Skeletal muscle cell (primary cell): ENCODE measurements at regions not wholly inside any gene's neighbourhood (a gene's known extent, or its start where the extent isn't known, plus 50 kb on each side); places are given as distances from the start of the nearest gene placed in this dataset.

Experiments
- DNase-seq: peaks from one replicate; pipeline ENCODE4 v3.0.0-alpha.2; 2010; ENCODE audit warnings: low read depth
- H3K4me3 ChIP-seq: 2 replicates; pipeline ENCODE4 v1.5.1; 2011; ENCODE audit warnings: low read depth, mild to moderate bottlenecking, control low read depth, low read length, moderate library complexity

- no peak overlapping the region for H3K4me3 ChIP-seq
- no peak for DNase-seq
Observed at GRCh38 chr18:75158465-75159237, 50.3 kb downstream of the PTGR3 start.

DNA sequence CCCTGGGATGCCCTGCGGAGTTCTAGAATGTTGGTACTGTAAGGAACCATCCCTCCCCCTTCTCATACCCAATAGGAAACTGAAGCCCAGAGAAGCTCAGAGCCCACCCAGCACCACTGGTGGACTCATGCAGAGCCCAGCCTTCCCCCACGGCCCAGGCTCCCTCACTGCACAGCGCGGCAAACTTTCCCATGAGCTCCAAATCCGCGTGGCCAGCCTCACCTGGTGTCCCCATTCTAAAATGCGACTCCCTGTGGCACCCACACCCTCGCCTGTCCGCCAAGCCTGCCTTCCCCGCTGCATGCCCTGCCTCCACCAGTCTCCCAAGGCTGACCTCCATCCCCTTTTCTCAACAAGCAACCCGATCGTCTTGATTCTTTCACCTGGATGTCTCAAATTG, 51.1 kb downstream of the PTGR3 start:
- H3K4me3 ChIP-seq: no peak overlapping the region
- DNase-seq: no peak

- H3K4me3 ChIP-seq: no peak overlapping the region
- DNase-seq: no peak
Observed at GRCh38 chr18:75157381-75157780, 51.6 kb downstream of the PTGR3 start.

GRCh38 chr18:75156831-75157230, 52.1 kb downstream of the PTGR3 start:
- H3K4me3 ChIP-seq: no peak overlapping the region
- no peak for DNase-seq

GRCh38 chr18:75156139-75156750, 52.7 kb downstream of the PTGR3 start:
- no peak overlapping the region for H3K4me3 ChIP-seq
- DNase-seq: no peak

- H3K4me3 ChIP-seq: no peak overlapping the region
- no peak for DNase-seq
Observed at GRCh38 chr18:75154997-75155396, 53.9 kb downstream of the PTGR3 start.

GRCh38 chr18:75154259-75154658, 54.7 kb downstream of the PTGR3 start:
- no peak for DNase-seq
- no peak overlapping the region for H3K4me3 ChIP-seq

GRCh38 chr18:75143851-75144250, 65.1 kb downstream of the PTGR3 start:
- no peak overlapping the region for H3K4me3 ChIP-seq
- DNase-seq: no peak

DNA sequence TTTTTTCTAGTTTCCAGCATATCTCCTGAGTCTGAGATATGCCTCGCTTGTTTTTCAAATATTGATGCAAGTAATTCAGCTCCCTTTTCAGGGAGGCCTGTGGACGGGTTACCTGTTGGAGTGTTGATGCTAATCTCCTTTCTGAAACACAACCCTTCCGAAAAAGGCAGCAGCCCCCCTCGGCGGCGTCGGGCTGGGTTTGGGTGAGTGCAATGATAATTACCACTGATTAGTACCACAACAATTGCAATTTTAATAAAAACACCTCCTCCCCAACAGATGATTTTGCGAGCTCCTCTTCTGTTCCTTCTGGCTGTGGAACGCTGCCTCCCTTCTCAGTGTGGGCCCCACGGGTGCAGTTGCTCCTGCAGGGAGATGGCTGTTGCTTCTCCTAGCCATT, 66.3 kb downstream of the PTGR3 start:
- DNase-seq: no peak

DNA sequence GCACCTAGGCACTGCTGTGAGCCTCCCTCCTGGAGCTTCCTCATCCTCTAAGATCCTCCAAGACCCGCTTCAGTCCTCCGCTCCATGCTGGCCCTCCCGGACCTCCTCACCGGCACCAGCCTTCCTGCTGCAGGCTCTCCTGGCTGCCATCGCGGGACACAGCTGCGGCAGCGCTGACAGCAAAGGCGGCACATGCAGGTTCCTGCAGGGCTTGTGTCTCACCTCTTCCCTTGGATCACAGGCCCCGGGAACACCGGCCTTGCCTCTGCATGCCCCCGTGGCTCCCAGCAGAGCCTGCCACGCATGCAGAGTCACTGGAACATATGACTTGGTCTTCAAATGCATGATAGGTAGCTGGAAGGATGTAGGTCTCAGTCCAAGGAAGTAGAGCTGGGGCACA, 67.2 kb downstream of the PTGR3 start:
- H3K4me3 ChIP-seq: no peak overlapping the region
- no peak for DNase-seq

More for the DNA sequence above, 66.3 kb downstream of the PTGR3 start:
- H3K4me3 ChIP-seq: no peak overlapping the region

- no peak for DNase-seq
- H3K4me3 ChIP-seq: no peak overlapping the region
Observed at GRCh38 chr18:75141166-75141565, 67.8 kb downstream of the PTGR3 start.

DNA sequence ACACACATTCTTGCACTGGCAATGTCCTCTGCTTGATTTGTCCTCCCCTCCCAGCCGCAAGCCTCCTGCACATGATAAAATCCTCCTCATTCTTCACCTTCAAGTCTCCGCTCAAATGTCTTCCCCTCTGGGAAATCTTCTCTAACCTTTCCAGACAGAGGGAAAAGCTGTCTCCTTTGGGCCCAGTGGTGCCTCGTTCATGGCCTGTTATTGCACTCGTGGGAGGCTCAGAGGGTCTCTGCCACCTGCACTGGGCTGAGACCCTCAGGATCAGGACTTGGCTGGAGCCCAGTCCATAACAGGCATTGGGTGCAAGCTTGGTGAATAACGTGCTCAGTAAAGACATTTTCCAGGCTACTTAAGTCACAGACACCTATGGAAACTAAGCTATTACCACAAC, 68.6 kb downstream of the PTGR3 start:
- H3K4me3 ChIP-seq: no peak overlapping the region
- no peak for DNase-seq

DNA sequence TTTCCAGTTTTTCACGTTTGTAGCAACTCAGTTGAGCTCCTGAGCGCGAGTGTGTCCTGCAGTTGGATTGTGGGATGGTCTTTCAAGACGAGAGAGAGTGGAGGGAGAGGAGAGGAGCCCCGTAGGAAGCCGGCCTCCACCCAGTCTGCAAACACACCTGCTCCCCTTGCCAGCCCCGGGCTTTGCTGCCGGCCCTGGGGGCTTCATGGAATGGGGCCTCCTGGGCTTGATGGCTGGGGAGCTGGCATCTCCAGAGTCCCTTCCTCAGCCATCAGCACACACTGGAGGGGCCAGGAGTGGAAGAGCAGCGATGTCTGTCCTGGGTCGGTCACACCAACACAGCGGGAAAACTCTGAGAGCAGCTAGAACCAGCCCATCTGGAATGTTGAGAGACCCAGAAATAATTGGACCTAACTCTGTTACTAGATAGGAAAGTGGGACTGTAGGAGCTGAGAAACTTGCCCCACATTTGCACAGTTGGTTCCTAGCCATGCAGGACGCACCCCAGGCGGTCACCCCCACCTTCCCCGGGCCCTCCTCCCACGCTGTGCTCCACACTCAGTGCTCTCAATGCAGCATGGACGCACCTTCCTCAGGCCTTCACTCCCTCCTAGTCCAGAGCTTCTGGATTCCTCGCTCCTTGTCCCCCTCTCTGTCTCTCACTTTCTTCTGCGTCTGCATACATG, 69.6 kb downstream of the PTGR3 start:
- H3K4me3 ChIP-seq: no peak overlapping the region
- no peak for DNase-seq

- no peak for DNase-seq
- H3K4me3 ChIP-seq: no peak overlapping the region
Observed at GRCh38 chr18:75137346-75137877, 71.5 kb downstream of the PTGR3 start.

DNA sequence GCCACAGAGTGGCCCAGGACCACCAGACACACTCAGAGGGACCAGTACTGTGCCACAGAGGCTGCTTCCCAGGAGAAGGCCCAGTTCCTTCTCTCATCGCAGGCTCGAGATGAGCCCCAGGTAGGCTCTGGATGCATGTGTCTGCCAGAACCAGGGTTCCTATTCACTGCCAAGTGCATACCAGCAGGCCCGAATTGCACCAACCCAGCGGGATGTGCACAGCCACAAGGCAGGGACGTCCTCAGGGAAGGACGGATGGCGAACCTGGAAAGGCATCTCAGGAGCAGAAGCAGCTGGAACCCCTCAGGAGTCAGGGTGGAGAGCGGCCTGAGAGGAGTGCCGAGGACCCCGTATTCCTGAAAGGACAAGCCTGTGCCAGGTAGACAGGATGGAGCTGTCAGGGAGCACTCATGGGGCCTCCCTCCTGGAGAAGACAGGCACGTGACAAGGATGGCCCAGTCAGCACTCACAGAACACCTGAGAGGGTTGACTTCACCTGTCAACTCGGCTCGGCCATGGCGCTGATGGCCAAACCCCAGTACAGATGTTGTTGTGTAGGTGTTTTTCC, 73.7 kb downstream of the PTGR3 start:
- H3K4me3 ChIP-seq: no peak overlapping the region
- no peak for DNase-seq

DNA sequence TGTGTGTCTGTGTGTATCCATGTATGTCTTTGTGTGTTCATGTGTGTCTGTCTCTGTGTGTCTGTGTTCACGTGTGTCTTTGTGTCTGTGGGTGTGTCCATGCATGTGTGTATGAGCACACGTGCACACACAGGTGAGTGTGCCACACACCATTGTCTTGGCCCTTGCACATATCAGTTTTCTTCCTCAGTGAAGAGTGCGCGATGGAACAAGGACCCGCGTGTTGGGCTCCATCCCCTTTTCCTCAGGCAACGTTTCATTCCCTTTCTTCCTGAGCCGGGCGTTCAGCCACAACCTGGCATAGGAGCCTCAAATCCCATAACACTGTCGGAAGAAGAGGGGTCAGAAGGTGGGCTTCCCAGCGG, 74.3 kb downstream of the PTGR3 start:
- H3K4me3 ChIP-seq: no peak overlapping the region
- DNase-seq: no peak

DNA sequence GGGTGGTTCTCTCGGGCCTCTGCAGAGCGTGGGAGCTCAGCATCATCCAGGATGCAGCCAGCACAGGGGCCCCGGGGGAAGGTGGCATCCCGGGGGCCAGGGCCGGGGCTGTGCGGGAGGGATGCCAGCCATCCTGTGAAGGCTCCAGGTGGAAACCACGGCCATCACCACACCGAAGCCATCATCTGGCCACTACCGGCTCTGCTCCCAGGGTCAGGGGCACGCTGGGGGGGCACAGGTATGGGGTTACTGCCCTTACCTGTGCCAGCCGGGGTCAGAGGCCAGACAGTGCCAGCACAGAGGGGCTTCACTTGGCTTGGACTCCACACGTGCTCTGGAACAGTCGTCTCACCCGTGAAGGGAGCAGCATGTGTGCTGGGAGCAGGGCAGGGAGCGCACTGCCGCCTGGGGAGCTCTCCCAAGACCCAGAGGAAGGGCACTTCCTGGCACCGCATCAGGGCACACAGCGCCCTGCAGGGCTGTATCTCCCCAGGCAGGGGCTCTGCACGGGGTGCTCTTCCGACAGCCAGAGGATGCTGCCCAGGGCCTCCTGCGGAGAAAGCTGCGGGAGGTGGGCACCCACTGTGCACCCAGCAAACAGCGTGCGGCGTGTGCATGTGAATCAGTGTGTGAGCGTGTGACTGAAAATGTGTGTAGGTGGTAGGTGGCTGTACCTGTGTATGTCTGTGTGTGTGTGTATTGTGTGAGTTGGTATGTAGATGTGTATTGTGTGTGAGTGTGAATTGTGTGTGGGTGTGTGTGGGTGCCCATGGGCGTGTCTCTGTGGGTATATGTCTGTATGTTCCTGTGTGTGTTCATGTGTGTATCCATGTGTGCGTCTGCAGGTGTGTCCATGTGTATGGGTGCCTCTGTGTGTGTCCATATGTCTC, 75.0 kb downstream of the PTGR3 start:
- no peak for DNase-seq
- H3K4me3 ChIP-seq: no peak overlapping the region

GRCh38 chr18:75132931-75133525, 75.9 kb downstream of the PTGR3 start:
- no peak for DNase-seq
- no peak overlapping the region for H3K4me3 ChIP-seq
